ENCODE measurements at regions not wholly inside any gene's neighbourhood (a gene's known extent, or its start where the extent isn't known, plus 50 kb on each side); places are given as distances from the start of the nearest gene placed in this dataset.
"Not testable (repeated sequence)": the region's sequence is repeated elsewhere in the genome, so short reads cannot be mapped to it uniquely, and the experiment has no call there.

DNA sequence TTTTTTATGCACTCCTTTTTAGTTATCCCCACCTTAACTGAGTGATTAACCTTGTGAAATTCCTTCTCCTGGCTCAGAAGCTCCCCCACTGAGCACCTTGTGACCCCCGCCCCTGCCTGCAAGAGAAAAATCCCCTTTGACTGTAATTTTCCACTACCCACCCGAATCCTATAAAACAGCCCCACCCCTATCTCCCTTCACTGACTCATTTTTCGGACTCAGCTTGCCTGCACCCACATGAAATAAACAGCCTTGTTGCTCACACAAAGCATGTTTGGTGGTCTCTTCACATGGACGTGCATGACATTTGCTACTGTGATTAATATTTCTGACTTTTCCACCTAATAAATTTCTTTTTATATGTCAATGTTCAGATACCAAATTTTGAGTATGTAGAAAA lies 1322.8 kb downstream of the XPNPEP1 start:
- not testable (repeated sequence) for H3K27ac ChIP-seq (ENCODE audit: low read length); H3K4me3 ChIP-seq (ENCODE audit: low read length in 2 of 2); H3K36me3 ChIP-seq (ENCODE audit: control insufficient read depth in 2 of 2, insufficient read depth in 2 of 2, low read length in 2 of 2); H3K9ac ChIP-seq (ENCODE audit: low read length in 2 of 2); H3K27me3 ChIP-seq (ENCODE audit: control insufficient read depth in 1 of 2, insufficient read depth in 2 of 2, low read length in 2 of 2); H3K4me1 ChIP-seq (ENCODE audit: control insufficient read depth, insufficient read depth, low read length); H3K9me3 ChIP-seq (ENCODE audit: control insufficient read depth in 2 of 2, low read length in 2 of 2)

DNA sequence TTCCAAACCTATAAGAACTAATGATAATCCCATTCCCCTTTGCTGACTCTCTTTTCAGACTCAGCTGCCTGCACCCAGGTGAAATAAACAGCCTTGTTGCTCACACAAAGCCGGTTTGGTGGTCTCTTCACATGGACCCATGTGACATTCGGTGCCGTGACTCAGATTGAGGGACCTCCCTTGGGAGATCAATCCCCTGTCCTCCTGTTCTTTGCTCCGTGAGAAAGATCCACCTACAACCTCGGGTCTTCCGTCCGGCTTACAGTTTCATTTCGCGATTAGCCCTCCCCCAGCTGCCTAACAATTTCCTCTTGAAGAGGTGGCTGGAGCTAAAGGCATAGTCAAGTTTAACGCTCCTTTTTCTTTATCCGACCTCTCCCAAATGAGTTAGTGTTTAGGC lies 1324.0 kb downstream of the XPNPEP1 start:
- not testable (repeated sequence) for H3K4me1 ChIP-seq (ENCODE audit: control insufficient read depth, insufficient read depth, low read length); H3K4me3 ChIP-seq (ENCODE audit: low read length in 2 of 2); H3K36me3 ChIP-seq (ENCODE audit: control insufficient read depth in 2 of 2, insufficient read depth in 2 of 2, low read length in 2 of 2); H3K9ac ChIP-seq (ENCODE audit: low read length in 2 of 2); H3K27ac ChIP-seq (ENCODE audit: low read length); H3K9me3 ChIP-seq (ENCODE audit: control insufficient read depth in 2 of 2, low read length in 2 of 2); H3K27me3 ChIP-seq (ENCODE audit: control insufficient read depth in 1 of 2, insufficient read depth in 2 of 2, low read length in 2 of 2)

DNA sequence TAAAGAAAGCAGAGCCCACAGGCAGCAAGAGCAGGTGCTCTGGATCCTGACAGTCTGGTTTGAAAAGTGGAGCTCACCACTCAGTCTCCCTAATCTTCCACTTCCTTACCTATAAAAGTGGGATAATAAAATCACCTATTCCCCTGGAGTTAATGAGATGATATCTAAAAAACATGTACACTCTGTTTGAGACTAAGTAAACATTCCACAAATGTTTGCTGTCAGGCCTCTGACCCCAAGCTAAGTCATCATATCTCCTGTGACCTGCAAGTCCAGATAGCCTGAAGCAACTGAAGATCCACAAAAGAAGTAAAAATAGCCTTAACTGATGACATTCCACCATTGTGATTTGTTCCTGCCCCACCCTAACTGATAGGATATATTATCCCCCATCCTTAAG lies 1324.5 kb downstream of the XPNPEP1 start:
- H3K27ac ChIP-seq (ENCODE audit: low read length) = no peak overlapping the region
- H3K4me3 ChIP-seq (ENCODE audit: low read length in 2 of 2) = no peak overlapping the region
- no peaks in the 10 kb centered on the region for H3K27me3 ChIP-seq (ENCODE audit: control insufficient read depth in 1 of 2, insufficient read depth in 2 of 2, low read length in 2 of 2)

DNA sequence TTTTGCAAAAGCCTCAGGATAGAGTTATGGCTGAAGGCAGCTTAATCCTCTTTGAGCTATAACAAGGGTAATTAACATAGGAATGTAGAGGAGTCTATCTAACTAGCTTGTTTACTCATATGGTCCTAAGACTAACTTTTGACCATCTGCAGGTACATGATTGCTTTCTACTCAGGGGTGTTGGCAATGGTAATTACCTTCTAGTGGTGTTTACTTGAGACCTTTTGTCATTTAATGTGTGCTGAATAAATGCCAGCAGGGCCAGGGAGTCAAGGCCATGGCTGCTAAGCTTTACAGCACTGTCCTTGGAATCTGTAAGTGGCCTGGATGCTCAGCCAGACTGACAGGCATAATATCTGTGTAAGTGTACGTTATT lies 1325.0 kb downstream of the XPNPEP1 start:
- no peaks in the 10 kb centered on the region for H3K9me3 ChIP-seq (ENCODE audit: control insufficient read depth in 2 of 2, low read length in 2 of 2)
- no peaks in the 10 kb centered on the region for H3K4me1 ChIP-seq (ENCODE audit: control insufficient read depth, insufficient read depth, low read length)
- no peaks in the 10 kb centered on the region for H3K27me3 ChIP-seq (ENCODE audit: control insufficient read depth in 1 of 2, insufficient read depth in 2 of 2, low read length in 2 of 2)
- no peak overlapping the region for H3K4me3 ChIP-seq (ENCODE audit: low read length in 2 of 2)
- H3K27ac ChIP-seq (ENCODE audit: low read length) = no peak overlapping the region
- H3K9ac ChIP-seq (ENCODE audit: low read length in 2 of 2) = no peak overlapping the region
- no peaks in the 10 kb centered on the region for H3K36me3 ChIP-seq (ENCODE audit: control insufficient read depth in 2 of 2, insufficient read depth in 2 of 2, low read length in 2 of 2)

More for the DNA sequence above, 1324.5 kb downstream of the XPNPEP1 start:
- no peaks in the 10 kb centered on the region for H3K36me3 ChIP-seq (ENCODE audit: control insufficient read depth in 2 of 2, insufficient read depth in 2 of 2, low read length in 2 of 2)
- H3K4me1 ChIP-seq (ENCODE audit: control insufficient read depth, insufficient read depth, low read length) = no peaks in the 10 kb centered on the region
- no peak overlapping the region for H3K9ac ChIP-seq (ENCODE audit: low read length in 2 of 2)
- no peaks in the 10 kb centered on the region for H3K9me3 ChIP-seq (ENCODE audit: control insufficient read depth in 2 of 2, low read length in 2 of 2)

DNA sequence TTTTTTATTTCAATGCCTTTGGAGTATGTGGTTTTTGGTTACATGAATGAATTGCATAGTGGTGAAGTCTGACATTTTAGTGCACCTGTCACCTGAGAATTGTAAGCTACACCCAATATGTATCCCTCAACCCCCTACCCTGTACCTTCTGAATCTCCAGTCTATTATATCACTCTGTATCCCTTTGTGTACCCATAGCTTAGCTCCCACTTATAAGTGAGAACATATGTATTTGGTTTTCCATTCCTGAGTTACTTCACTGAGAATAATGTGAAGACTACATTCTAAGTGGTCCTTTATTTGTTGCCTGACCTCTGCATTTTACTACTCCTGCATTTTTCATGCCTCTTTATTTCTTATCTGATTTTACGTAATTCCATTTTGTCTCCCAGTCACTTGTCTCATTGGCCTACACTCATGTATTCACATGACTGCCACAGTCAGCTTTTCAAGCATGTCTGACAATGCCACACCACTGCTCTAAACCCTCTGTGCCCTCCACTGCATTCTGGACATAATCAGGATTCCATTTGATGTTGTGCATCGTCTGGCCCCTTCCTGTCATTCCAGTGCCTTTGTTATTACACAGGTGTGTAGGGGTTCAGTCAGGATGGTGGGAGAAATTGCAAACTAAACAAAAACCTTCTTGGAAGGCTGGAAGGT lies 1325.5 kb downstream of the XPNPEP1 start:
- H3K4me3 ChIP-seq (ENCODE audit: low read length in 2 of 2) = no peak overlapping the region
- no peaks in the 10 kb centered on the region for H3K4me1 ChIP-seq (ENCODE audit: control insufficient read depth, insufficient read depth, low read length)
- no peaks in the 10 kb centered on the region for H3K36me3 ChIP-seq (ENCODE audit: control insufficient read depth in 2 of 2, insufficient read depth in 2 of 2, low read length in 2 of 2)
- no peak overlapping the region for H3K27ac ChIP-seq (ENCODE audit: low read length)
- H3K27me3 ChIP-seq (ENCODE audit: control insufficient read depth in 1 of 2, insufficient read depth in 2 of 2, low read length in 2 of 2) = no peaks in the 10 kb centered on the region
- H3K9me3 ChIP-seq (ENCODE audit: control insufficient read depth in 2 of 2, low read length in 2 of 2) = no peaks in the 10 kb centered on the region
- no peak overlapping the region for H3K9ac ChIP-seq (ENCODE audit: low read length in 2 of 2)

DNA sequence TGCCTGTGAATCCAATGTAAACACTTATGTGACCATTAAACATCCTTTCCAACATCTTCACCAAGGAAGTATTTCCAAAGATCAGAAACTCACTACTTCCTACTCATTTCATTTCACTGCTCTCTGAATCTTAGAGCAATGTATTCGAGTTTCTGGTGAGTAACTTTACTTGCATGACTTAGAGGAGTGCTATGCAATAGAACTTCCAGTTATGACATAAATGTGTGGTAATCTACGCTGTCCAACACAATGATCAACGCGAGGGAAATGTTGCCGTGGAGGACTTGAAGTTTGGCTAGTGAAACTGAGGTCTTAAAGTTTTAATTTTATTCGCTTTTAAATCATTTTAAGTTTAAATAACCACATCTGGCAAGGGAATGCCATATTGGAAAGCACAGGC lies 1326.3 kb downstream of the XPNPEP1 start:
- no peaks in the 10 kb centered on the region for H3K4me1 ChIP-seq (ENCODE audit: control insufficient read depth, insufficient read depth, low read length)
- no peak overlapping the region for H3K27ac ChIP-seq (ENCODE audit: low read length)
- H3K4me3 ChIP-seq (ENCODE audit: low read length in 2 of 2) = no peak overlapping the region
- no peaks in the 10 kb centered on the region for H3K36me3 ChIP-seq (ENCODE audit: control insufficient read depth in 2 of 2, insufficient read depth in 2 of 2, low read length in 2 of 2)
- no peaks in the 10 kb centered on the region for H3K27me3 ChIP-seq (ENCODE audit: control insufficient read depth in 1 of 2, insufficient read depth in 2 of 2, low read length in 2 of 2)
- H3K9me3 ChIP-seq (ENCODE audit: control insufficient read depth in 2 of 2, low read length in 2 of 2) = no peaks in the 10 kb centered on the region
- H3K9ac ChIP-seq (ENCODE audit: low read length in 2 of 2) = no peak overlapping the region

DNA sequence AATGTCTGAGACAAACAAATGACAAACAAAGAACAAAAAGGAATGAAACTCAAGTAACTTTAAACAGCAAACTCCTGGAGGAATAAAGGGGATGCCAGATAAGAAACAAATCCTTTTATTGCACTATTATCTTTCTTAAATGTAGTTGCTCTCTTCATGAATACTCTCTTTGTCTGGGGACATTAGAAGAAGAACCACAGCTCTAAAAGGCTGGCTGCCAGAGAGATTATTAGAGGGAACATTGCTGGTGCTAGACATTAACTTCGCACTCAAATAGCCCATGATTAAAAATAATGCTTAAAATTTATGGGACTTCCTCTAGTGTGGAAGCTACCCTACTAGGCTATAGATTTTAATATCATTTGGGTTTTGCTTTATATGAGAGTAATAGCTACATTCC lies 1330.4 kb downstream of the XPNPEP1 start:
- H3K36me3 ChIP-seq (ENCODE audit: control insufficient read depth in 2 of 2, insufficient read depth in 2 of 2, low read length in 2 of 2) = no peaks in the 10 kb centered on the region
- H3K4me1 ChIP-seq (ENCODE audit: control insufficient read depth, insufficient read depth, low read length) = no peaks in the 10 kb centered on the region
- H3K9ac ChIP-seq (ENCODE audit: low read length in 2 of 2) = no peak overlapping the region
- no peak overlapping the region for H3K27ac ChIP-seq (ENCODE audit: low read length)
- H3K9me3 ChIP-seq (ENCODE audit: control insufficient read depth in 2 of 2, low read length in 2 of 2) = no peaks in the 10 kb centered on the region
- no peak overlapping the region for H3K4me3 ChIP-seq (ENCODE audit: low read length in 2 of 2)
- H3K27me3 ChIP-seq (ENCODE audit: control insufficient read depth in 1 of 2, insufficient read depth in 2 of 2, low read length in 2 of 2) = no peaks in the 10 kb centered on the region

DNA sequence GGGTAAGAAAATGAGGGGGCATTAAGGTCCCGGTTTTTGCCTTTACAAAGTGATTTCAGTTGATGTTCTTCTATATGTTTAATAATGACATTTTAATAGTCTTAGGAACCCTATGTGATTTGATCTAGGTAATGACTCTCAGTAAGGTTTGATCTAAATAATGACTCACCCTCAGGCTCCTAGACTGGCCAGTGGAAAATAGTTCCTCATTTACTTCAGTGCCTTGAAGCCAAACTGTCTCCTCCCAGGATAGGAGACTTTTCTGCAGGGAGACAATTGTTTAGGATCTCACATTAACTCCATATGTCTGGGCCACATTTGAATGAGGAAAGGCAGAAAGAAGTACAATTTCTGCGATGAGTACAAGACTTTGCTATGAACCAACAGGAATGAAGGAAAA lies 1331.9 kb downstream of the XPNPEP1 start:
- Histone ChIP-seq H3K9me3 (ENCODE audit: control insufficient read depth in 2 of 2, low read length in 2 of 2) (no peaks in the 10 kb centered on the region), H3K4me3 (ENCODE audit: low read length in 2 of 2) (no peak overlapping the region), H3K36me3 (ENCODE audit: control insufficient read depth in 2 of 2, insufficient read depth in 2 of 2, low read length in 2 of 2) (no peaks in the 10 kb centered on the region), H3K27ac (ENCODE audit: low read length) (no peak overlapping the region), H3K27me3 (ENCODE audit: control insufficient read depth in 1 of 2, insufficient read depth in 2 of 2, low read length in 2 of 2) (no peaks in the 10 kb centered on the region), H3K9ac (ENCODE audit: low read length in 2 of 2) (no peak overlapping the region), H3K4me1 (ENCODE audit: control insufficient read depth, insufficient read depth, low read length) (no peaks in the 10 kb centered on the region)

DNA sequence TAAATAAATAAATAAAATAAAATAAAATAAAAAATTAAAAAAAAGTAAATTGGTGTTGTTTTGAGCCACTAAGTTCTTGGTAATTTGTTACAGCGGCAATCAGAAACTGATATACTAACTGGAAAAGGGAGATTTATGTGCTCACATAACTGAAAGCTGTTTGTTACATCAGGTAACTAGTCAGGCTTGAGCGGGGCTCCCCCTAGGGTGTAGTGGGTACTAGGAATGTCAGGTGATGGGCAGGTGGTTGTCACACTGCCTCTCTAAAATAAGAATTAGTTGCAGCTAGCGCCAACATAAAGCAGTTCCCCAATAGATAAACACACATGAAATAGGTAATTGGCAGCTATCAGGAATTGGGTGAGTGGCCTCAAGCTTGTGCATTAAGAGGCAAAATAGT lies 1336.9 kb downstream of the XPNPEP1 start:
- Histone ChIP-seq H3K9me3 (ENCODE audit: control insufficient read depth in 2 of 2, low read length in 2 of 2) (no peaks in the 10 kb centered on the region), H3K27ac (ENCODE audit: low read length) (no peak overlapping the region), H3K4me1 (ENCODE audit: control insufficient read depth, insufficient read depth, low read length) (no peaks in the 10 kb centered on the region), H3K9ac (ENCODE audit: low read length in 2 of 2) (no peak overlapping the region), H3K36me3 (ENCODE audit: control insufficient read depth in 2 of 2, insufficient read depth in 2 of 2, low read length in 2 of 2) (no peaks in the 10 kb centered on the region), H3K27me3 (ENCODE audit: control insufficient read depth in 1 of 2, insufficient read depth in 2 of 2, low read length in 2 of 2) (no peaks in the 10 kb centered on the region), H3K4me3 (ENCODE audit: low read length in 2 of 2) (no peak overlapping the region)

DNA sequence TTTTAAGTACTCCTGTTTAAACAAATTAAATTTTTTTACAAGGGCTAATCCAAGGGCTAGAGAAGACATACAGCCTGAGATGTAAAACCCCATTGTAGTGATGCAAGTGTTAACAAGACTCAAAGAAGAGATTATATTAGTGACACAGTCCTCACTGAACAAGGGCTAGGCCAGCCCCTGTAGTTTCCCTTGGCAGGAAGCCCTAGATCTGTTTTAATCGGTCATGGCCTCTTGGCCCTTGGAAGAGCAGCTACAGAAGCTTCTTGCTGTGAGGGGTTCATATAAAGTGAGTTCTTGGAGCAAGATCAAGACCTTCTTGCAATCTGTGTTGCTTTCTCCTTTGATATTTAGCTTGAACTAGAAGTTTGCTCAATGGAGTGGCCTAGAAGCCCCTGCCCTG lies 1339.4 kb downstream of the XPNPEP1 start:
- Histone ChIP-seq H3K27me3 (ENCODE audit: control insufficient read depth in 1 of 2, insufficient read depth in 2 of 2, low read length in 2 of 2) (no peaks in the 10 kb centered on the region), H3K27ac (ENCODE audit: low read length) (no peak overlapping the region)

DNA sequence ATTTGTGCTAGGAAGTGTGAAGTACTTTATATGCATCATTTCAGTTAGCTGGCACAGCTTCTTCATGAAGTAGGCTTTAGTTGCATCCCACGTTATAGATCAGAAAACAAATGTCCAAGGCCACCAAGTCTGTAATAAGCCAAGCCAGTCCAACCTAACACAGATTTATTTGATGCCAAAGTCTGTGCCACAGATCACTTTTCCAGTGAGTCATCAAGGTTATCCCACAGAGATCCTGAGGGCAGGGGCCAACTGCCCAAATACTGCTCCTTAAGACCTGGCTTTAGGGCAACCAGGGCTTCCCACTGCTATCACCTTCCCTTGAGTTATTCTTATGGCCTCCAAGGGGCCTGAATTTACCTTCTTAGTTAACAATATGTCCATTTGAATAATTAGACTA lies 1340.4 kb downstream of the XPNPEP1 start:
- Histone ChIP-seq H3K4me3 (ENCODE audit: low read length in 2 of 2) (no peak overlapping the region), H3K36me3 (ENCODE audit: control insufficient read depth in 2 of 2, insufficient read depth in 2 of 2, low read length in 2 of 2) (no peaks in the 10 kb centered on the region), H3K4me1 (ENCODE audit: control insufficient read depth, insufficient read depth, low read length) (no peaks in the 10 kb centered on the region), H3K9me3 (ENCODE audit: control insufficient read depth in 2 of 2, low read length in 2 of 2) (no peaks in the 10 kb centered on the region), H3K27me3 (ENCODE audit: control insufficient read depth in 1 of 2, insufficient read depth in 2 of 2, low read length in 2 of 2) (no peaks in the 10 kb centered on the region), H3K9ac (ENCODE audit: low read length in 2 of 2) (no peak overlapping the region), H3K27ac (ENCODE audit: low read length) (no peak overlapping the region)

More for the DNA sequence above, 1339.4 kb downstream of the XPNPEP1 start:
- H3K9me3 ChIP-seq (ENCODE audit: control insufficient read depth in 2 of 2, low read length in 2 of 2) = no peaks in the 10 kb centered on the region
- no peaks in the 10 kb centered on the region for H3K4me1 ChIP-seq (ENCODE audit: control insufficient read depth, insufficient read depth, low read length)
- H3K4me3 ChIP-seq (ENCODE audit: low read length in 2 of 2) = no peak overlapping the region
- H3K36me3 ChIP-seq (ENCODE audit: control insufficient read depth in 2 of 2, insufficient read depth in 2 of 2, low read length in 2 of 2) = no peaks in the 10 kb centered on the region
- H3K9ac ChIP-seq (ENCODE audit: low read length in 2 of 2) = no peak overlapping the region

Data from stomach smooth muscle (tissue), 2 donors.